Small intestine (tissue), 7 donors: ENCODE measurements at regions not wholly inside any gene's neighbourhood (a gene's known extent, or its start where the extent isn't known, plus 50 kb on each side); places are given as distances from the start of the nearest gene placed in this dataset.

Source experiments
- DNase-seq, 2 donors: peaks; one replicate each; pipeline versions ENCODE4 v3.0.0 to v3.0.0-alpha.2; 2013
- FAIRE-seq: peaks from 2 replicates; lab custom pipeline; 2012; peaks lifted over from hg19 to GRCh38; lab: Jason Lieb, UNC
- H3K27ac ChIP-seq, 3 donors: one replicate each; pipeline ENCODE4 v1.5.1; 2013; ENCODE audit warnings: low read length in 2 of 3, mild to moderate bottlenecking in 2 of 3, control low read depth in 1 of 3, inconsistent platforms in 1 of 3, low read depth in 1 of 3, moderate library complexity in 1 of 3
- H3K27me3 ChIP-seq, 3 donors: one replicate each; pipeline ENCODE4 v1.6.1; 2013; ENCODE audit warnings: low read length in 3 of 3, inconsistent platforms in 1 of 3; ENCODE audit not compliant: control insufficient read depth in 3 of 3, insufficient read depth in 3 of 3
- H3K36me3 ChIP-seq, 3 donors: one replicate each; pipeline ENCODE4 v1.6.1; 2013; ENCODE audit warnings: low read length in 3 of 3, inconsistent platforms in 1 of 3, low read depth in 1 of 3, mild to moderate bottlenecking in 1 of 3, moderate library complexity in 1 of 3; ENCODE audit not compliant: control insufficient read depth in 3 of 3, insufficient read depth in 2 of 3
- H3K4me1 ChIP-seq, 3 donors: one replicate each; pipeline ENCODE4 v1.6.1; 2013; ENCODE audit warnings: low read length in 2 of 3, inconsistent platforms in 1 of 3, low read depth in 1 of 3, mild to moderate bottlenecking in 1 of 3, moderate library complexity in 1 of 3; ENCODE audit not compliant: control insufficient read depth in 3 of 3, insufficient read depth in 2 of 3
- H3K4me3 ChIP-seq, 3 donors: one replicate each; pipeline ENCODE4 v1.5.1; 2013; ENCODE audit warnings: low read length in 3 of 3, control low read depth in 1 of 3, inconsistent platforms in 1 of 3, low read depth in 1 of 3, mild to moderate bottlenecking in 1 of 3, moderate library complexity in 1 of 3
- H3K9me3 ChIP-seq, 2 donors: one replicate each; pipeline ENCODE4 v1.6.1; 2013; ENCODE audit warnings: low read depth in 1 of 2, low read length in 1 of 2; ENCODE audit not compliant: control insufficient read depth in 2 of 2, insufficient read depth in 1 of 2
- WGBS, 3 donors: extraction: QIAGEN DNeasy Blood & Tissue Kit; methylation state at CpG; one replicate each; pipeline ENCODE4 v1.1.7; 2013; 5-methylcytosine and 5-hydroxymethylcytosine counted together
- donor health status: healthy with polysubstance abuse.
- donor health status: control.
- donor health status: control.
- donor health status: Bipolar disorder and iron deficiency.
- donor health status: healthy.

DNA sequence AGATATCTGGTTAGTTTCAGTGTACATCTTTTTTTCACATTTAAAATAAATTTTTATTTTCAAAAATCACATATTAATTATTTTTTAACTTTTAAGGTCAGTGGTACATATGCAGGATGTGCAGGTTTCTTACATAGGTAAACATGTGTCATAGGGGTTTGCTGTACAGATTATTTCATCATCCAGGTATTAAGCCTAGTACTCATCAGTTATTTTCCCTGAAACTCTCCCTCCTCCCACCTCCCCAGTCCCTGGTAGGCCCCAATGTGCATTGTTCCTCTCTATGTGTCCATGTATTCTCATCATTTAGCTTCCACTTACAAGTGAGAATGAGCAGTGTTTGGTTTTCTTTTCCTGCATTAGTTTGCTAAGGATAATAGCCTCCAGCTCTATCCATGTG is 323.0 kb downstream of the C7orf25 start:
- H3K36me3 ChIP-seq: no peaks in the 10 kb centered on the region
- H3K9me3 ChIP-seq: peaks cover 0 to 2% of the 10 kb centered on the region in 2 donors
- FAIRE-seq (no peak), DNase-seq (no peak)
- no peaks in the 10 kb centered on the region for H3K27me3 ChIP-seq
- H3K4me1 ChIP-seq: no peaks in the 10 kb centered on the region
- H3K27ac ChIP-seq: no peak overlapping the region
- H3K4me3 ChIP-seq: no peak overlapping the region

DNA sequence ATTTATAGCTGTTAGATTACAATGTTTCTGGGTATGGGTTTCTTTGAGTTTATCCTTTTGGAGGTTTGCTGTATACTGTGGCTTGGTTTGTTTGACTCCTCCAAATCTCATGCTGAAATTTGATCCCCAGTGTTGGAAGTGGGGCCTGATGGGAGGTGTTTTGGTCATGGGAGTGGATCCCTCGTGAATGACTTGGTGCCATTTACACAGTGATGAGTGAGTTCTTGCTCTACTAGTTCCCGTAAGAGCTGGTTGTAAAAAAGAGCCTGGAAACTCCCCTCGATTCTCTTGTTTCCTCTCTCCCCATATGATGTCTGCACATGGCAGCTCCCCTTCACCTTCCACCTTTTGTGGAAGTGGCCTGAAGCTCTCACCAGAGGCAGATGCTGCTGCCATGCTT is 324.1 kb downstream of the C7orf25 start:
- H3K36me3 ChIP-seq: no peaks in the 10 kb centered on the region
- H3K9me3 ChIP-seq: peaks cover 0 to 2% of the 10 kb centered on the region in 2 donors
- WGBS, 3 donors: 63 to 72% (median 68%) methylated on average over 3 of the region's 3 CpGs
- H3K27ac ChIP-seq: no peak overlapping the region
- H3K4me3 ChIP-seq: no peak overlapping the region
- H3K4me1 ChIP-seq: no peaks in the 10 kb centered on the region
- FAIRE-seq (no peak), DNase-seq (no peak)
- no peaks in the 10 kb centered on the region for H3K27me3 ChIP-seq

DNA sequence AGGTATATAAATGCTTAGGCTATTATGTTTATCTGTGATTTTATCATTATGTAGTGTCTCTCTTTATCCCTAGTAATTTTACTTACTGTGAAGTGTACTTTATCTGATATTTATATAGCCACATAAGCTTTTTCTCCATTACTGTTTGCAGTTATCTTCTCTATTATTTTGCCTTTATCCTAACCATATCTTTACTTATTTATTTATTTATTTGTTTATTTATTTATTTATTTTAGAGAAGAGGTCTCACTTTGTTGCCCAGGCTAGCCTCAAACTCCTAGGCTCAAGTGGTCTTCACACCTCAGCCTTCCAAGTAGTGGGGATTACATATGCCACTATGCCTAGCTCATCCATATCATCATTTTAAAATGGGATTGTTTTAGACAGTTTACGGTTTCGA is 331.8 kb downstream of the C7orf25 start:
- 91 to 99% (median 94%) methylated on average over 2 of the region's 2 CpGs for WGBS, 3 donors
- H3K36me3 ChIP-seq: no peaks in the 10 kb centered on the region
- no peaks in the 10 kb centered on the region for H3K27me3 ChIP-seq
- DNase-seq: no peak
- no peaks in the 10 kb centered on the region for H3K4me1 ChIP-seq
- no peak overlapping the region for H3K4me3 ChIP-seq
- no peaks in the 10 kb centered on the region for H3K9me3 ChIP-seq
- H3K27ac ChIP-seq: no peak overlapping the region
- no peak for FAIRE-seq

DNA sequence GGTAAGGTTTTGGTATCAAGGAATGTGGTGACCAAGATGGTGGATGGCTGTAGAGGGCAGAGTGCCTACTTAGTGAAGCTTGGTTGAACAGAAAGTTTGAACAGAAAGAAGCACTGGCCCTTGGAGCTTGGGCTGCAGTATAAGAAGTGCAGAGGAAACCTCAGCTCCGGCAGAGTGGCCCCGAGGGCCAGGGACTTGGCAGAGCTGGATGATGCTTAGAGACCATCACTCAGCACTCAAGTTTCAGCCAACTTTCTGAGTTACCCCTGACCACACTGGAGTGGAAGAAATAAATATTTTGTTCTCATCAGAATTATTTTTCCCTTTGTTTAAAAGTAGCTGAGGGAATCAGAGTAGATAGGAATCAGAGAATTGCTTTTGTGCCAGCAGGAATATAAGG is 336.7 kb downstream of the C7orf25 start:
- Histone ChIP-seq H3K9me3 (no peaks in the 10 kb centered on the region), H3K36me3 (no peaks in the 10 kb centered on the region), H3K4me1 (peaks cover 0 to 2% (median 0%) of the 10 kb centered on the region in 3 donors), H3K27ac (no peak overlapping the region), H3K4me3 (no peak overlapping the region), H3K27me3 (no peaks in the 10 kb centered on the region)
- no peak for FAIRE-seq
- WGBS, 3 donors: 52 to 64% (median 57%) methylated on average over 2 of the region's 2 CpGs
- DNase-seq: no peak

DNA sequence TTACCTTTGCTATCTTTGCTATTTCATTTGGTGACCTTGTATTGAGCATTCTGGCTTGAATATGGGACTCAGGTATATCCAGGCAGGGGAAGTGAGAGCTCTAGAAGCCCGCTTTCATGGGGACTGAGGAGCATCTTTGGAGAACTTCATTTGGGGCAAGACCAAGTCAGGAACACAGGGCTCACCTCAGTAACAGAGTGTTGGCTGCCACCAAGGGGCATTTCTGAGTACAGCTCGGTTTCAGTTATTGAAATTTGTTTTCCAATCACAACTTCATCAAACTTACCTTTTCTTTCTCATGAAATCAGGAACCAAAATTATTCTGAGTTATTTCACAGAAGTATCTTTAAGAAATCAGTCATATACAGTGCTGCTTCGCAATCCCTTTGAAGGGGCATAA is 337.2 kb downstream of the C7orf25 start:
- no peak for FAIRE-seq
- H3K9me3 ChIP-seq: no peaks in the 10 kb centered on the region

DNA sequence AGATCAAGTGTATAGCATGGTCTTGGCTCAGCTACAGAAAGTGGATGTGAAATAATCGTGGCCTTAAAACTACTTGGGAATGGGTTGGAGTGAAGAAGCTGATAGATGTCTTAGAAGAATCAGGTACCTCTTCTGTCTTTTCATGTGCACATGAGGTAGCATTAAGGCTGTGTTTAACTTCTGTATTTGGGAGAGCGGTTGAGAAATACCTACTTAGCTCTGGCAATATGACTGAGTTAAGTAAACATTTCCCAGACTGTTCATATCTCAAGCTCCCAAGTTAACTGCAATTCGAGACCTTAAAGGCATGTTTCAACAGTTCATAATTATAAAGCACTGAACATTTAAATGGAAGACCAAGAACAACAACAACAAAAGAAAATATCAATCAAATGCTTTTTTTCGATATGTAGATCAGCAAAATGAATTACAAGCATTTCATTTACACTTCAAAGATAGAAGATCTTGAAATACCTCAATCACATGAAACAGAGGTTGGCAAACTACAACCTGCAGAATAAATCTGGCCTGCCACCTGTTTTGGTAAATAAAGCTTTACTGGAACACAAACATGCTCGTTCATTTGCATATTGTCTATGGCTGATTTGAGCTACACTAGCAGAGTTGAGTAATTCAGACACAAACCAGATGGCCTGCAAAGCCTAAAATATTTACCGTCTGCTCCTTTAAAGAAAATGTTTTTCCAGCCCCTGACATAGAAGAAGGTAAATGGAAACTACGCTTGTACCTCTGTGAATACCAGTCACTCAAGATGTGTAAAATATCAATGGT is 337.1 kb upstream of the GLI3 start:
- no peaks in the 10 kb centered on the region for H3K9me3 ChIP-seq
- peaks cover 0 to 2% (median 0%) of the 10 kb centered on the region in 3 donors for H3K4me1 ChIP-seq
- no peaks in the 10 kb centered on the region for H3K36me3 ChIP-seq
- FAIRE-seq (no peak), DNase-seq (no peak)
- 46 to 57% (median 52%) methylated on average over 7 of the region's 7 CpGs for WGBS, 3 donors
- no peak overlapping the region for H3K27ac ChIP-seq
- H3K4me3 ChIP-seq: no peak overlapping the region
- H3K27me3 ChIP-seq: no peaks in the 10 kb centered on the region

More for the DNA sequence above, 337.2 kb downstream of the C7orf25 start:
- DNase-seq: no peak
- H3K4me3 ChIP-seq: no peak overlapping the region
- H3K27me3 ChIP-seq: no peaks in the 10 kb centered on the region
- peaks cover 0 to 2% (median 0%) of the 10 kb centered on the region in 3 donors for H3K4me1 ChIP-seq
- H3K27ac ChIP-seq: no peak overlapping the region
- WGBS, 3 donors: 53 to 71% (median 62%) methylated on average over 3 of the region's 3 CpGs
- H3K36me3 ChIP-seq: no peaks in the 10 kb centered on the region

DNA sequence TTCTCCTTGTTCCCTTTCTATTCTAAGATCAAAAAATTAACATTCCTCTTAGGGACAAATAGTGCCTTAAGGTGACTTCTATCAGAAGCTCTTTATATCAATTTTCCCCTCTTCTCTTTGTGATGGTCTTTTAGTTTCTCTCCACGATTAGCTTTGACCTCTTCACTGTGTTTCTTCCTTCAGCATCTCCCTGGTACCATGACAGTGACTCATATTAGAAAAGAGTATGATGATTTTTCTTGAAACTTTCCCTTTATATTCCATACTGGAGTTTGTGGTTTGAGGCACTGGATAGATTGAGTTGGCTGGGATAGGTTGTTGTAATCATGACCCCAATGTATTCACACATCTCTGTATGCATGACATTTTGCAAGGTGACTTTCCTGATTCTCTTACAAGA is 335.6 kb upstream of the GLI3 start:
- FAIRE-seq (no peak), DNase-seq (no peak)
- Histone ChIP-seq H3K27ac (no peak overlapping the region), H3K9me3 (no peaks in the 10 kb centered on the region), H3K4me1 (peaks cover 0 to 2% (median 0%) of the 10 kb centered on the region in 3 donors), H3K4me3 (no peak overlapping the region), H3K27me3 (no peaks in the 10 kb centered on the region), H3K36me3 (no peaks in the 10 kb centered on the region)
- 31 to 56% (median 33%) methylated on average over 1 of the region's 1 CpG for WGBS, 3 donors

DNA sequence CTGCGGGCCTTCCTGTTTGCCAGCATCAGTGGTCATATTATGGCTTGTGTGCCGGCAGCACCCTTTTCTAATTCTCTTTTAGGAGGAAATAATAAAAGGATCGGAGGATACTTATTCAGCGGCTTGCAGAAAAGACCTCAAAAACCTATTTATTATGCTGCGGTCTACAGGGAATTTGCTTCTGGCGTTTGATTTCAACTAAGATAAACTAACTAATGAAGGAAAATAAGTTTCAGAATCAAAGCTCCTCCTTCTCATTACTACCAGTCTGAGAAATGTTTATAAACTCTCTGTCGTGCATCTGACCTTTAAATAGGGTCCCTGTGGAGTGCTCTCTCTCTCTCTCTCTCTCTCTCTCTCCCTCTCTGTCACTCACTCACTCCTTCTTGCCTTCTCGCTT is 335.0 kb upstream of the GLI3 start:
- no peak for FAIRE-seq

DNA sequence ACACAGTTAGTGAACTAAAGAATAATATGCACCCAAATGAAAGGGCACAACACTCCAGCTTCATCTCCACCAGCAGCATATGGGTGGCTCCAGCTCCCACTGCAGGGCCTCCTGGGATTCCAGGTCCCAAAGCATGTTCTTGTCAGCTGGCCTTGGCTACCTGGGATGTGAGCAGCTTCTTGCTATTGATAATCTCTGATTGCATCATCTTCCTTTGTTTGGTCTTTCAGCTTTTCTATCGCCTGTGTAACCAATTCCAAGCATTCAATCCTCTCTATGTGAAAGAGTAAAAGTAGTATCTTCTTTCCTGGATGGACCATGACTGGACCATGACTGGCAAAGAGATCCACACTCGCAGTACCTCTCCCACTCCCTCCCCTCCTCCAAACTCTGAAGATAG is 333.9 kb upstream of the GLI3 start:
- DNase-seq (no peak), FAIRE-seq (no peak)
- Histone ChIP-seq H3K36me3 (no peaks in the 10 kb centered on the region), H3K4me1 (peaks cover 0 to 2% (median 0%) of the 10 kb centered on the region in 3 donors), H3K4me3 (no peak overlapping the region), H3K27me3 (no peaks in the 10 kb centered on the region), H3K9me3 (no peaks in the 10 kb centered on the region), H3K27ac (no peak overlapping the region)
- 49 to 78% (median 72%) methylated on average over 2 of the region's 2 CpGs for WGBS, 3 donors

More for the DNA sequence above, 335.0 kb upstream of the GLI3 start:
- Histone ChIP-seq H3K27me3 (no peaks in the 10 kb centered on the region), H3K4me3 (no peak overlapping the region), H3K27ac (no peak overlapping the region), H3K36me3 (no peaks in the 10 kb centered on the region), H3K9me3 (no peaks in the 10 kb centered on the region), H3K4me1 (peaks cover 0 to 2% (median 0%) of the 10 kb centered on the region in 3 donors)
- no peak for DNase-seq
- 57 to 81% (median 77%) methylated on average over 8 of the region's 8 CpGs for WGBS, 3 donors
